Stimulated activated CD8-positive, alpha-beta memory T cell treated with anti-CD3 and anti-CD28 coated beads, Interleukin-4, amount 100 ng/mL, for 1 hour (primary cell): ENCODE measurements at regions not wholly inside any gene's neighbourhood (a gene's known extent, or its start where the extent isn't known, plus 50 kb on each side); places are given as distances from the start of the nearest gene placed in this dataset.
"Not testable (repeated sequence)": the region's sequence is repeated elsewhere in the genome, so short reads cannot be mapped to it uniquely, and the experiment has no call there.

Experiments used
- DNase-seq, 2 donors: peaks; one replicate each; pipeline ENCODE4 v3.0.0-alpha.2; 2020; ENCODE audit warnings: low read depth in 2 of 2, low spot score in 1 of 2

GRCh38 chr14:22213120-22213519 is 375.9 kb downstream of the DAD1 start:
- DNase-seq, result no peak

- no peak for DNase-seq
These were observed 378.1 kb downstream of the DAD1 start for GRCh38 chr14:22210906-22211305.

- DNase-seq, result no peak
These were observed 379.0 kb downstream of the DAD1 start for GRCh38 chr14:22210026-22210425.

GRCh38 chr14:22203036-22203435 is 386.0 kb downstream of the DAD1 start:
- no peak for DNase-seq

DNA sequence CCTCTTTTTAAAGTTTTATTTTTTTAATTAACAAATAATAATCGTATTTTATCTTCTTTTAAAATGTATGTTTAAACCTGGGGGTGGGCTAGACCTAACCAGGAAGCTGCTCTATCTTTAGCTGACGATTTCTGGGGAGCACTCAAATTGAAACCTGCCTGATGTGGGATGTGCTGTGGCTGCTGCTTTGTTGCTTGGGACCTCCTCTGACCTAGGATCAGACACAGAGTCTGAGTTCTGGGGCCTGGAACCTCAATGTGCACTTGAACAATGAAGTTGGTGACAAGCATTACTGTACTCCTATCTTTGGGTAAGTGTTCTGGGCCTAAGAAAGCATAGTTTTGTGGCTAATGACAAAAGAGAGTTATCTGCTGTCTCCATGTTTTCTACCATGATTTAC is 386.7 kb downstream of the DAD1 start:
- no peak for DNase-seq

- DNase-seq, result no peak
These were observed 387.9 kb downstream of the DAD1 start for GRCh38 chr14:22200977-22201605.

DNA sequence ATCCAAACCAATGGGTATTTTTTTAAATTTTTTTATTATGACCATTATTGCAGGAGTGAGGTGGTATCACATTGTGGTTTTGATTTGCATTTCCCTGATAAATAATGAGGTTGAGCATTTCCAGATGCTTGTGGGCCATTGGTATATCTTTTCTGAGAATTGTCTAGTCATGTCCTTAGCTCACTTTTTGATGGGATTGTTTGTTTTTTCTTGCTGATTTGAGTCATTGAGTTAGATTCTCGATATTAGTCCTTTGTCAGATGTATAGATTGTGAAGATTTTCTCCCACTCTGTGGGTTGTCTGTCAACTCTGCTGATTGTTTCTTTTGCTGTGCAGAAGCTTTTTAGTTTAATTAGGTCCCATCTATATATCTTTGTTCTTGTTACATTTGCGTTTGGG is 388.9 kb downstream of the DAD1 start:
- not testable (repeated sequence) for DNase-seq

GRCh38 chr14:22194664-22195063 is 394.4 kb downstream of the DAD1 start:
- DNase-seq, result no peak

DNA sequence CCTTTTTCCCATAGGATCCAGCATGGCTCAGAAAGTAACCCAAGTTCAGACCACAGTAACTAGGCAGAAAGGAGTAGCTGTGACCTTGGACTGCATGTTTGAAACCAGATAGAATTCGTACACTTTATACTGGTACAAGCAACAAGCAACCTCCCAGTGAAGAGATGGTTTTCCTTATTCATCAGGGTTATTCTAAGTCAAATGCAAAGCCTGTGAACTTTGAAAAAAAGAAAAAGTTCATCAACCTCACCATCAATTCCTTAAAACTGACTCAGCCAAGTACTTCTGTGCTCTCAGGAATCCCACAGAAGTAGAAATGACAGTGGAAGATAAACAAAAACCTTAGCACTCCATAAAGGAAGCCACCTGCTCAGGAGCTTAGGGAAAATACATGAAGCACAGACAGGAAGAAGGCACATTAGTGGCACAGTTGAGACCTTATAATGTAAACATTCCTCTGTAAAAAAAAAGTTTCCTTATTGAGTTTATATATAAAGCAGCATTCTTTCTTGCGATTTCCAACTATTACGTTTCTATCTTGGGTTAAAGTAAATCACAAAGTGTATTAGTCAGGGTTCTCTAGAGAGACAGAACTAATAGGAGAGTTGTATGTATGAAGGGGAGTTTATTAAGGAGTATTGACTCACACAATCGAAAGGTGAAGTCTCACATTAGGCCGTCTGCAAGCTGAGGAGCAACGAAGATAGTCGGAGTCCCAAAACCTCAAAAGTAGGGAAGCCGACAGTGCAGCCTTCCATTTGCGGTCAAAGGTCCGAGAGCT is 398.4 kb downstream of the DAD1 start:
- no peak for DNase-seq

GRCh38 chr14:22189881-22190280 is 399.1 kb downstream of the DAD1 start:
- no peak for DNase-seq

- DNase-seq, result no peak
These were observed 400.7 kb downstream of the DAD1 start for GRCh38 chr14:22188318-22188717.

DNA sequence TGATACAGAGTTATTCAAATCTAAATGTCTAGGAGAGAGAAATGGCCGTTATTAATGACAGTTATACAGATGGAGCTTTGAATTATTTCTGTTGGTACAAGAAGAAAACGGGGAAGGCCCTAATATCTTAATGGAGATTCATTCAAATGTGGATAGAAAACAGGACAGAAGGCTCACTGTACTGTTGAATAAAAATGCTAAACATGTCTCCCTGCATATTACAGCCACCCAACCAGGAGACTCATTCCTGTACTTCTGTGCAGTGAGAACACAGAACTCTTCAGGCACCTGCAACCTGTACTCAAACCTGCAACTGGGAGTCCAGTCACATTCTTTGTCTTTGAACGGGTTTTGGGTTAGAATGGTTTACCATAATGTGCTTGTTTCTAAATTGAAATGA is 403.2 kb downstream of the DAD1 start:
- DNase-seq, result no peak

GRCh38 chr14:22185191-22185590 is 403.8 kb downstream of the DAD1 start:
- no peak for DNase-seq

GRCh38 chr14:22184830-22185168 is 404.2 kb downstream of the DAD1 start:
- no peak for DNase-seq

- DNase-seq, result no peak
These were observed 404.7 kb downstream of the DAD1 start for GRCh38 chr14:22184157-22184829.

DNA sequence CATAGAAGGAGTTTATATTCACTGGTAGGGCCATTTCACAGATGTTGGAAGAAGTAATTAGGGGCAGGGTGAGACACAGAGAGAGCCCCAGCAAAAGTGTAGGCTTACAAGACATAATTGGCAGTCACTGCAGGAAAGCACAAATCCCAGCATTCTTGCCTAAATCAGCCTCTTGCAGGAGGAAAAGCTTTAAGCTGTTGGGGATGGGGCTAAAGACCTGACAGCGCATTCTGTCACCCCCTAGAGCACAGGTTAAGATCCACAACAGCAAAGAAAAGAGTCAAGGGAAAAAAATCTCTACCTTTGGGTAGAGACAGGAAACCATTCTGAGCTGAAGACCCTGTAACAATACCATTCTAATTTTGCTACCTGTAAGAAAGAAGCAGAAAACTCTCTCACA is 409.0 kb downstream of the DAD1 start:
- no peak for DNase-seq

GRCh38 chr14:22179190-22179589 is 409.8 kb downstream of the DAD1 start:
- DNase-seq, result no peak

GRCh38 chr14:22178333-22178839 is 410.6 kb downstream of the DAD1 start:
- DNase-seq, result no peak

- no peak for DNase-seq
These were observed 411.2 kb downstream of the DAD1 start for GRCh38 chr14:22177870-22178269.

GRCh38 chr14:22176957-22177356 is 412.1 kb downstream of the DAD1 start:
- DNase-seq, result no peak

DNA sequence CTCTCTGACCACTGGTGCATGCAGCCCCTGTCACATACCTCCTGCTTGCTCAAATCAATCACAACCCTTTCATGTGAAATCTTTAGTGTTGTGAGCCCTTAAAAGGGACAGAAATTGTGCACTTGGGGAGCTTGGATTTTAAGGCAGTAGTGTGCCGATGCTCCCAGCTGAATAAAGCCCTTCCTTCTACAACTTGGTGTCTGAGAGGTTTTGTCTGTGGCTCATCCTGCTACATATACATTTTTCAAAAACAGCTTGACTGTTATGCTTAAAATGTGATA is 413.8 kb downstream of the DAD1 start:
- not testable (repeated sequence) for DNase-seq
